ENCODE measurements at regions not wholly inside any gene's neighbourhood (a gene's known extent, or its start where the extent isn't known, plus 50 kb on each side); places are given as distances from the start of the nearest gene placed in this dataset.

GRCh38 chr2:207257251-207258250, 91.8 kb upstream of the KLF7 start:
- Histone ChIP-seq H3K4me1 (peaks cover 0 to 56% (median 31%) of the 10 kb centered on the region in 6 donors), H3K27me3 (replicated peaks in 1 of 7) (no peaks in the 10 kb centered on the region), H3K9me3 (no peaks in the 10 kb centered on the region), H3K4me3 (no peak overlapping the region), H3K36me3 (no peaks in the 10 kb centered on the region), H3K27ac (peak overlapping the region in 5 of 8 donors; percentile 28 to 58 (median 48))
- intact Hi-C loops (cut with DNase I; ENCODE audit: low total_unique reads), result no loop called here
- 70 to 77% (median 75%) methylated on average over 11 of the region's 11 CpGs for WGBS, 5 donors
- TF ChIP-seq POLR2AphosphoS5 (IDR thresholded peaks at IDR 0.05), result no peak
- no peak for TF ChIP-seq POLR2A (IDR thresholded peaks at IDR 0.05)
- TF ChIP-seq, protein P1, sequence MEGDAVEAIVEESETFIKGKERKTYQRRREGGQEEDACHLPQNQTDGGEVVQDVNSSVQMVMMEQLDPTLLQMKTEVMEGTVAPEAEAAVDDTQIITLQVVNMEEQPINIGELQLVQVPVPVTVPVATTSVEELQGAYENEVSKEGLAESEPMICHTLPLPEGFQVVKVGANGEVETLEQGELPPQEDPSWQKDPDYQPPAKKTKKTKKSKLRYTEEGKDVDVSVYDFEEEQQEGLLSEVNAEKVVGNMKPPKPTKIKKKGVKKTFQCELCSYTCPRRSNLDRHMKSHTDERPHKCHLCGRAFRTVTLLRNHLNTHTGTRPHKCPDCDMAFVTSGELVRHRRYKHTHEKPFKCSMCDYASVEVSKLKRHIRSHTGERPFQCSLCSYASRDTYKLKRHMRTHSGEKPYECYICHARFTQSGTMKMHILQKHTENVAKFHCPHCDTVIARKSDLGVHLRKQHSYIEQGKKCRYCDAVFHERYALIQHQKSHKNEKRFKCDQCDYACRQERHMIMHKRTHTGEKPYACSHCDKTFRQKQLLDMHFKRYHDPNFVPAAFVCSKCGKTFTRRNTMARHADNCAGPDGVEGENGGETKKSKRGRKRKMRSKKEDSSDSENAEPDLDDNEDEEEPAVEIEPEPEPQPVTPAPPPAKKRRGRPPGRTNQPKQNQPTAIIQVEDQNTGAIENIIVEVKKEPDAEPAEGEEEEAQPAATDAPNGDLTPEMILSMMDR (IDR thresholded peaks at IDR 0.05 in 8 of 11, conservative IDR thresholded peaks at IDR 0.05 in 3 of 11), result no peak
- DNase-seq, result no peak

- WGBS, 5 donors, result 41 to 64% (median 59%) methylated on average over 6 of the region's 6 CpGs
- intact Hi-C loops (cut with DNase I; ENCODE audit: low total_unique reads), result no loop called here
- no peak for DNase-seq
- TF ChIP-seq POLR2A (IDR thresholded peaks at IDR 0.05) (no peak), POLR2AphosphoS5 (IDR thresholded peaks at IDR 0.05) (peak in 1 of 3 donors; percentile 70)
- TF ChIP-seq, protein P1 (IDR thresholded peaks at IDR 0.05 in 8 of 11, conservative IDR thresholded peaks at IDR 0.05 in 3 of 11), result no peak
- H3K4me1 ChIP-seq, result peaks cover 0 to 56% (median 31%) of the 10 kb centered on the region in 6 donors
- H3K9me3 ChIP-seq, result no peaks in the 10 kb centered on the region
- H3K27me3 ChIP-seq (replicated peaks in 1 of 7), result no peaks in the 10 kb centered on the region
- H3K27ac ChIP-seq, result peak overlapping the region in 6 of 8 donors; percentile 28 to 58 (median 44)
- H3K4me3 ChIP-seq, result no peak overlapping the region
- no peaks in the 10 kb centered on the region for H3K36me3 ChIP-seq
Observed at GRCh38 chr2:207258263-207258991, 92.7 kb upstream of the KLF7 start.

DNA sequence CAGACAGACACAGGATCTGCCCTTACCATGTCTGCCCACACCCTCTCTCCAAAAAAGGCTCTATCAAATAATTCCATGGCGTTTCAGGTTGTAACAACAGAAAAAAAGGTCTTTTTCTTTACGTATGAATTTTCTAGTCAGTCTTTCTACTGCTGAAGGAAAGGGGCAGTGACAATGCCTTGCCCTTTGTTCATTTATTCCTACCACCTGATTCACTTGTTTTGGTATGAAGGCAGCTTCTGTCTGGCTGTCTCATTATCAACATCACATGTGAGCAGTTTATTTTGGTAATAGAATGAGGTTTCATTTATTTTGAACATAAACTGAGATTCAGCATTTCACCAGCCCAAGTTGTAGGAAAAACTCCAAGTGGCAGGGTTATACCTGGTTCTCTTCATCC, 94.3 kb upstream of the KLF7 start:
- intact Hi-C loops (cut with DNase I; ENCODE audit: low total_unique reads), result no loop called here
- no peak overlapping the region for H3K27ac ChIP-seq
- no peaks in the 10 kb centered on the region for H3K36me3 ChIP-seq
- no peaks in the 10 kb centered on the region for H3K27me3 ChIP-seq (replicated peaks in 1 of 7)
- TF ChIP-seq, protein P1 (IDR thresholded peaks at IDR 0.05 in 8 of 11, conservative IDR thresholded peaks at IDR 0.05 in 3 of 11), result no peak
- TF ChIP-seq POLR2AphosphoS5 (IDR thresholded peaks at IDR 0.05) (no peak), POLR2A (IDR thresholded peaks at IDR 0.05) (no peak)
- DNase-seq, result no peak
- WGBS, 5 donors, result 83 to 94% (median 86%) methylated on average over 2 of the region's 2 CpGs
- no peak overlapping the region for H3K4me3 ChIP-seq
- H3K4me1 ChIP-seq, result peaks cover 0 to 42% (median 20%) of the 10 kb centered on the region in 6 donors
- no peaks in the 10 kb centered on the region for H3K9me3 ChIP-seq
